Right atrium auricular region (tissue), 2 donors: ENCODE measurements at regions not wholly inside any gene's neighbourhood (a gene's known extent, or its start where the extent isn't known, plus 50 kb on each side); places are given as distances from the start of the nearest gene placed in this dataset.

ENCODE experiments used
- DNase-seq: peaks from one replicate; pipeline ENCODE4 v3.0.0-alpha.2; 2019; ENCODE audit warnings: low spot score
- H3K27ac ChIP-seq, 2 donors: fragments of 200-600 bp; sonication (generic); 1 replicate in 1 of 2; 2 replicates in 1 of 2; pipeline ENCODE4 v1.5.1; 2016 to 2019
- H3K27me3 ChIP-seq, 2 donors: fragments of 200-600 bp; sonication (generic); one replicate each; pipeline versions ENCODE4 v1.5.1 to v1.6.0; 2017 to 2019
- H3K36me3 ChIP-seq: fragments of 200-600 bp; sonication (generic); one replicate; pipeline ENCODE4 v1.5.1; 2016
- H3K4me1 ChIP-seq, 2 donors: fragments of 200-600 bp; sonication (generic); one replicate each; pipeline versions ENCODE4 v1.5.1 to v1.6.0; 2017 to 2019
- H3K4me3 ChIP-seq, 2 donors: fragments of 200-600 bp; sonication (generic); 1 replicate in 1 of 2; 2 replicates in 1 of 2; pipeline ENCODE4 v1.5.1; 2017 to 2019; ENCODE audit warnings: mild to moderate bottlenecking in 1 of 2, moderate library complexity in 1 of 2
- H3K9me3 ChIP-seq, 2 donors: fragments of 200-600 bp; sonication (generic); one replicate each; pipeline ENCODE4 v1.5.1; 2019
- CTCF ChIP-seq, 2 donors: fragments of 200-600 bp; sonication (generic); IDR thresholded peaks; one replicate each; pipeline ENCODE4 v1.5.1; 2019; ENCODE audit warnings: antibody characterized with exemption in 2 of 2

- no peaks in the 10 kb centered on the region for H3K4me1 ChIP-seq
- TF ChIP-seq CTCF (IDR thresholded peaks at IDR 0.05): no peak
- no peak overlapping the region for H3K4me3 ChIP-seq
- DNase-seq: no peak
- H3K27me3 ChIP-seq: no peaks in the 10 kb centered on the region
- no peak overlapping the region for H3K27ac ChIP-seq
- no peaks in the 10 kb centered on the region for H3K36me3 ChIP-seq
- no peaks in the 10 kb centered on the region for H3K9me3 ChIP-seq
Measured at GRCh38 chr7:19948160-19948559, 174.7 kb upstream of the TMEM196 start.

DNA sequence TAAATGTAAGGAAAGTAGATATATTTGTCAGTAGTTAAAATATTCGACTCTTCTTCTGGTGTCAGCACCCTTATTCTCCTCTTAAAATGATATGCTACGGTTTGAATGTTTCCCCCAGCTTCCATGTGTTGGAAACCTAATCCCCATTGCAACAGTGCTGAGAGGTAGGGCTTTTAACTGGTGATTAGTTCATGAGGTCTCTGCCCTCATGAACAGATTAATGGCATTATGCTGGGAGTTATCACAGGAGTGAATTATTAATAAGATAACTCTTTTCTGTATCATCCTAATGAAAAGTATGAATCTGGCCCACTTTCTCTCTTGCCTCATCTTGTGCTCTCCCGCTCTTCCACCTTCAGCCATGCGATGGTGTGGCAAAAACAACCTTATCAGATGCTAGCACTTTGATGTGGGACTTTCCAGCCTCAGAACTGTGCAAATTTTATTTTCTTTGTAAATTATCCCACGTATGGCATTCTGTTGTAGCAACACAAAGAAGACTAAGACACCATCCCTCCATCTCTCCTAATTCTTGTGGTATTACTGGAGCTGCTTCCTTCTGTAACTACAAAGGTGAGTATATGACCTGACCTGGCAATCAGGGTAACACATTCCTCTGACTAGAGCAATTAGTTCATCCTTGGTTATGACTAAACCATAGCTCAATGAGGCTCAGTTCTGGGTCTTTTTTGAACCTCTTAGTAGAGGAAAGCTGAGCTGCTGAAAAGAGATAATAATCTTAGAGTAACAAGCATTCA lies 171.1 kb upstream of the TMEM196 start:
- Histone ChIP-seq H3K36me3 (no peaks in the 10 kb centered on the region), H3K4me1 (no peaks in the 10 kb centered on the region), H3K27me3 (no peaks in the 10 kb centered on the region), H3K4me3 (no peak overlapping the region), H3K27ac (no peak overlapping the region), H3K9me3 (no peaks in the 10 kb centered on the region)
- TF ChIP-seq CTCF (IDR thresholded peaks at IDR 0.05): no peak
- no peak for DNase-seq

GRCh38 chr7:19939746-19940145 lies 166.3 kb upstream of the TMEM196 start:
- no peak overlapping the region for H3K4me3 ChIP-seq
- no peak for TF ChIP-seq CTCF (IDR thresholded peaks at IDR 0.05)
- DNase-seq: no peak

DNA sequence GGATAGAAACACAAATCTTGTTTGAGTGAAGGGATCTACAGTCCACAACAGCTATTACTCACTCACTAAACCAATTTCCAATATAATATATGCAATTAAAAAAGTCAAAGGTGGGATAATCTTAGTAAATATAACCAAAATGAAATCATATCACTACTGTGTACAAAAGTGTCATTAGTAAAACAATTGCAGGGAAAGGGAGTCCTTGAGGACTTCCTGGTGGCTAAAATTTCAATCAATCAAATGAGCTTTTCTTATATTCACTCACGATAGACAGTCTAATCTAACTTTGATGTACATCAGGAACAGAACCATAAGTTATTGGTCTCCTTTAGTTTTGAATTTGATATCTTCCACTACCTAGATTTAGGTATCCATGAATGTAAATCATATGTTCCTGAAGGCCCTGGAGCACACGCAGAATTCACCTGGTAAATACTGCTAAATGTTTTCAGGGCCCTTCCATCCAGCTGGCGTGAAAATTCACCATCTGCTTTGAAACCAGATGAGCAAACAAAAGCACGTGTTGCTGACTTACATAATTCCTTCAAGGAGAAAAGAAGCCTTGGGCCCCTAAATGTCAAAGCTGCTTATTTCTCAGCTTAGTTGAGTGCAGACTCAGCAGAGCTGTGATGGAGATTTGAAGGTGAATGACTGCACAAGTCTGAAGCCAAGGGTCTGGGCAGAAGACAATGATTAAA lies 159.3 kb upstream of the TMEM196 start:
- Histone ChIP-seq H3K27me3 (no peaks in the 10 kb centered on the region), H3K4me3 (no peak overlapping the region), H3K36me3 (no peaks in the 10 kb centered on the region), H3K27ac (no peak overlapping the region), H3K4me1 (no peaks in the 10 kb centered on the region), H3K9me3 (peaks cover 0 to 16% of the 10 kb centered on the region in 2 donors)
- DNase-seq: no peak
- TF ChIP-seq CTCF (IDR thresholded peaks at IDR 0.05): no peak

More at GRCh38 chr7:19939746-19940145, 166.3 kb upstream of the TMEM196 start:
- Histone ChIP-seq H3K27ac (no peak overlapping the region), H3K4me1 (no peaks in the 10 kb centered on the region), H3K27me3 (no peaks in the 10 kb centered on the region), H3K36me3 (no peaks in the 10 kb centered on the region), H3K9me3 (peaks cover 0 to 16% of the 10 kb centered on the region in 2 donors)

- Histone ChIP-seq H3K36me3 (no peaks in the 10 kb centered on the region), H3K4me1 (no peaks in the 10 kb centered on the region), H3K27me3 (no peaks in the 10 kb centered on the region), H3K27ac (no peak overlapping the region), H3K9me3 (peaks cover 0 to 5% of the 10 kb centered on the region in 2 donors), H3K4me3 (no peak overlapping the region)
- no peak for TF ChIP-seq CTCF (IDR thresholded peaks at IDR 0.05)
- no peak for DNase-seq
Measured at GRCh38 chr7:19930851-19931250, 157.4 kb upstream of the TMEM196 start.
